KOPT-K1 (cell line): ENCODE measurements at regions not wholly inside any gene's neighbourhood (a gene's known extent, or its start where the extent isn't known, plus 50 kb on each side); places are given as distances from the start of the nearest gene placed in this dataset.

Experiments
- H3K27ac ChIP-seq: fragments of 200-600 bp; sonication (generic); 2 replicates; pipeline ENCODE4 v1.5.1; 2016; ENCODE audit warnings: antibody characterized with exemption, mild to moderate bottlenecking, low read depth, low read length; ENCODE audit not compliant: poor library complexity, severe bottlenecking
- H3K36me3 ChIP-seq: fragments of 200-600 bp; sonication (generic); 2 replicates; pipeline ENCODE4 v1.5.1; 2017; ENCODE audit warnings: antibody characterized with exemption, mild to moderate bottlenecking, low read length, moderate library complexity; ENCODE audit not compliant: insufficient read depth
- H3K9me3 ChIP-seq: fragments of 200-600 bp; sonication (generic); 2 replicates; pipeline ENCODE4 v1.5.1; 2017; ENCODE audit warnings: antibody characterized with exemption, low read length, mild to moderate bottlenecking; ENCODE audit not compliant: insufficient read depth, poor library complexity, severe bottlenecking

DNA sequence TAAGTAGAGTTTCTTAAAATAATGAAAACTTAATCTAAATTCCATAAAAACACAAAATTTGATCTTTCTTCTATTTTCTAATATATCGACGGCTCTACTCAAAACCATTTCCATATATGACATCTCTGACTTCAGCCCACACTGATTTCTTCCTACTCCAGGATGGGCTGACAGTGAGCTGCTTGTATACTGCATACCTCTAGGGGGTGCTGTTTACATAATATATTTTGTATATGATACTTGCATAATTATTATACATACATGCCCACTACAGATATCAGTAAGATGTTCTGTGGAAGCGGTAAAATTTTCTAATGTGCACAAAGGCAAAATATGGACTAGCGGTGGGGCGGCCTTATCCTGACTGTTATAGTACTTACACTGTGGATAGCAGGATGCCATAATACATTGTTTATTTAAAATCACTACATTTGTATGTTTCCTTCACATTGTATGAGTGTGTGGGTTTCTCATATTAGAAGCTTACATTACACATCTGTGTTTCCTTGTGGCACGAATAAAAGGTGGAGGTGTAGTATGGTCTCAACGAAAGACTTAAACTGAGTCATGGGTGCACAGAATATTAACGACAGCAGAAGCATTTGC lies 66.1 kb upstream of the NXPH2 start:
- no peaks in the 10 kb centered on the region for H3K9me3 ChIP-seq
- no peak overlapping the region for H3K27ac ChIP-seq
- no peaks in the 10 kb centered on the region for H3K36me3 ChIP-seq

DNA sequence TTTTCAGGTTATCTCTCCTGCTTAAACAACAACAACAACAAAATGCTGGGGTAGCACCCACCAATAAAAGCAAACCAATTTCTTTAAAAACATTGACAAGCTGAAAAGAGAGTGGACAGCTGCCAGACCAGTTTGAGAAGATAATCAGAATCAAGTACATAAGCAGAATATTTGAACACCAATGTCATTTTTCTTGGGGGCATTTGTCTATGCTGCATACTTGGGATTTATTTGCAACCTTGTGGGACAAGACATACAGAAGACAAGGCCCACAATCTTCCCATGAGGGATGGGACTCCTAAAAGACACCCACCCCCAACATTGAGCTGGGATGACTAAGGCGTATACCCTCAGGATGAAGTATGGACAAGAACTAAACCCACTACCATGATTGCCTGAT lies 62.2 kb upstream of the NXPH2 start:
- Histone ChIP-seq H3K27ac (no peak overlapping the region), H3K9me3 (no peaks in the 10 kb centered on the region), H3K36me3 (no peaks in the 10 kb centered on the region)

DNA sequence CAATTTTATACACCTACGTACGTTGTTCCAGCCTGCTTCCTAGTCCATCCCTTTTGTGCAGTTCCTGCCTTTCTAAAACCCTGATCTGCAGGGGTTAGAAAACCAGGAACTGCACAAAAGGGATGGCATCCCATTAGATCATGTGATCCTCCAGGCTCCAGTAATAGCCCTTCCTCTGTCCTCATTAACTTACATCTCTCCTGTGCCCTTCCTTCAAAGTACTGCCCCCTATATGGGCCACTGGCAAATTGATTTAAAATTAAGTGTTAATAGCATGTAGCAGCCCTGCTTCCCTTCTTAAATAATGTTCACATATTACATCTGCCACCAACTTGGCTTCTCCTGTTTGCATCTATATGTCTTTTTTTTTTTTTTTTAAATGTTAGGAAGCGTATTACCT lies 61.3 kb upstream of the NXPH2 start:
- H3K27ac ChIP-seq, result no peak overlapping the region
- H3K36me3 ChIP-seq, result no peaks in the 10 kb centered on the region

DNA sequence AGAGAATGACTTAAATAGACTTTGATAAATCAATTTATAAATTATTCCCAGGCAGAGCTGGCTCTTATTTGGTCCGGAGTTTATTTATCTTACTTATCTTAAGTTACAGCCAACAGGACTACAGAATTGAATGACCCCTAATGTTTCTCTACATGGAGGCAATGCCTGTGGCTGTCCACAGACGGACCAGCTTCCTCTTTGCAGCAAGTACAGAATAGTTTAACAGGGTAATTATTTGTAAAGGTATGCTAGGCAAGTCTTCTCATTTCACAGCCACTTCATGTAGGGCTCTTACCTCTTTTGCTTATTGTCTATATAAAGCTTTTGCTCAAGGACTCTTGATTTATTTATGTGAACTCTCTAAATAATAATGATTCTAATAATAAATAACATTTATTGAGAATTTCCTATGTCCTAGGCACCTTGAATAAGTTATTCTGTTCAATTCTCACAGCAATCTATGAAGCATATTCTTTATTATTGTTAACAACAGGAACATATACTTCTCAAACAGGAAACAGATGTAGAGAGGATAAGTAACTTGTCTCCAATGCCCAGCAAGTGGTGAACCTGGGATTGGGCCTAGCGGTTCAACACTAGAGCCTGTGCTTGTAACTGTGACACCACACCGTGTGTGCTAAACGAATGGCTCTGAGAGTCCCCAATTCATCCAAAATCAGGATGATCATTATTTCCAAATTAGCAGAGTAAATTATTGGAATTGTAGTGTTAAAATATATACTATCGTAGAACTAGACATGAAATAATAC lies 58.8 kb upstream of the NXPH2 start:
- Histone ChIP-seq H3K36me3 (no peaks in the 10 kb centered on the region), H3K9me3 (no peaks in the 10 kb centered on the region), H3K27ac (no peak overlapping the region)

More for the DNA sequence above, 61.3 kb upstream of the NXPH2 start:
- H3K9me3 ChIP-seq, result no peaks in the 10 kb centered on the region

DNA sequence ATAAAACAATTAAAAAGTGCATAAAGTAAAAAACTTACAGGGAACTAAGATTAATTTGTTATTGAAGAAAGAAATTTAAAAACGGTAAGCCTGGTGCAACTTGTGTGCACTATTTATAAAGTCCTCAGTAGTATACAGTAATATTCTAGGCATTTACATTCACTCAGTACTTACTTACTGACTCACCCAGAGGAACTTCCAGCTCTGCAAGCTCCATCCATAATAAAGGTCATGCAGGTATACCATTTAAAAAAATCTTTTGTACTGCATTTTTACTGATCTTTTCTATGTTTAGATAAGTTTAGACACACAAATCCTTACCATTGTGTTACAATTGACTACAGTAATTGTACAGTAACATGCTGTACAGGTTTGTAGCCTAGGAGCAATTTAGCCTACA lies 51.5 kb upstream of the NXPH2 start:
- no peaks in the 10 kb centered on the region for H3K36me3 ChIP-seq
- H3K9me3 ChIP-seq, result no peaks in the 10 kb centered on the region
- no peak overlapping the region for H3K27ac ChIP-seq

DNA sequence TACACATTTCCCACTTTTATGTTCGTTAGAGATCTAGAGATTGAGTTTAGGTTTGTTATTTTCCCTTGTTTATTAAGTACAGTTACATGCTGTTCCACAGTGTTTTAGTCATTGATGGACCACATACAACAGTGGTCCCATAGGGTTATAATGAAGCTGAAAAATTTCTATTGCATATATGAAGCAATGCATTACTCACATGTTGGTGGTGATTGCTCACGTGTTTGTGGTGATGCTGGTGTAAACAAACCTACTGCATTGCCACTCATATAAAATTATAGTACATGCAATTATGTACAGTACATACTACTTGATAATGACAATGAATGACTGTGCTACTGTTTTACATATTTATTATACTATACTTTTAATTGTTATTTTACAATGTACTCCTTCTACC lies 51.0 kb upstream of the NXPH2 start:
- Histone ChIP-seq H3K36me3 (no peaks in the 10 kb centered on the region), H3K27ac (no peak overlapping the region), H3K9me3 (no peaks in the 10 kb centered on the region)

DNA sequence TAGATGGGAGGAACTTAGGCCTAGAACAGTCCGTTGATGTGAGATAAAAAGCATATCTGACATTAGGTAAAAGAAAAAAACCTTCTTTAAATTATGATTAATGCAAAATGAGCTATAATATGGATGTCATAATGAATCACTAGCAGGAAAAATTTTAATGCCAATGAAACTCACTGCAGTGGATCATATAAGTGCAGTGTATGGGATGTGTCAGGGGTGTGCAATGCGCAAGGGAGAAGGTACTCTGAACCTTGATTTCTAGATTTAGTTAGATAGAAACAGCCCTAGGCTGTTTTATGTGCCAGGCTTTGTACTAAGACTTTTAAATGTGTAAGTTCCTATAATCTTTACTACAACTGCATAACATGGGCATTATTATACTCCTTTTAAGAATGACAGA lies 50.4 kb upstream of the NXPH2 start:
- Histone ChIP-seq H3K9me3 (no peaks in the 10 kb centered on the region), H3K36me3 (no peaks in the 10 kb centered on the region), H3K27ac (no peak overlapping the region)
